GM04504 (cell line): ENCODE measurements at regions not wholly inside any gene's neighbourhood (a gene's known extent, or its start where the extent isn't known, plus 50 kb on each side); places are given as distances from the start of the nearest gene placed in this dataset.
"Not testable (repeated sequence)": the region's sequence is repeated elsewhere in the genome, so short reads cannot be mapped to it uniquely, and the experiment has no call there.

ENCODE experiments used
- DNase-seq: peaks from one replicate; pipeline ENCODE4 v3.0.0-alpha.2; 2012; ENCODE audit warnings: low read depth

DNA sequence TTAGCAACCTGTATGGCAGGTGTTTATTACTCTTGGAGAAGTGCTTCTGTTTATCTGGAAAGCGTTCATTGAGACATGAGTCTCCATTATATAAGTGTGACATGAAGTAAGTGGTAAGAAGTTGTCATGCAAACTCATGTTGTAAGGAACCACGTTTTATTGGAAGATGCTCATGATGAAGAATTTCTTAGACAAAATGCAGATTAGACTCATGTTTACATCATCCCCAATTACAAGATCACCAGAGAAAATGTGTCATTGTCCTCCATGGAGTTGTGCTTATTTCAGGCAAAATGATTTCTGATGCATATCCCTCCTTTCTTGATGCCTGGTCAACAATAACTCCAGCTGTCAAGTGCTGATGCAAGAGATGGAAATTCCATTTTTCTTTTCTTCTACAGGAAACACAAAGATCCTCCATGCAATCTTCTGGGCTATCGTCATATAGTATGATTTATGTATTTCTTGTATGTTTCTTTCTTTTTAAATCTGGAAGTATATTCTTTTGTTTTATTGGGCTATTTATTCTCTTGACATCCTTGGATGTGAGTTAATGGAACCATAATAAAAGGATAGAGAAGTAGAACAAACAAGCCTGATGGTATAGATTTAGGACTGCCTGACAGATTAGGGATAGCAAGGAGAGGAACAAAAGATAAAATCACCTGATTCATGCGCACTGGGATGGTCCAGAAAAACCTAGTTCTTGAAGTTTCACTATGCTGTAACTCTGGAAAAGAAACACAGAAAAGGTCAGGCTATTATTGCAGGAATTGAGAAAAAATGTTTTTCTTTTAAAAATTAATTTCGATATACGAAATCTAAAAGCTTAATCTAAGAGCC lies 50.7 kb upstream of the DIAPH3 start:
- no peak for DNase-seq

DNA sequence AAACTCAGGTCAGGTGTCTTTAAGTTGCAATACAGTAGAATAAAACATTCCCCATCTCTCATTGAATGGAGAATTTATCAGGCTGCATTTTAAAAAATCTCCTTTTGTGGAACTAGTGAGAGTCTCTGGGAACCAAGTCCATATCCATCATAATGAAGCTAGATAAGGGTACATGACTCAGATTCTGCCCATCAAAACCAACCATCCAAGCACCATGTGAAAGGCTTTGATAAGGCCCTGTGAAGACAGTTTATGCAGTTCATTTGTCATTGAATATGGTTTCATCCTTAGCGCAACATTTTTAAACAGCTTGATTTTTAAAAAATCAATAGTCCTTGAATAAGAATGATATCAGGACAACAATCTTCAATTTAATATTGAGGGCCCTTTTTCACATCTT lies 56.3 kb upstream of the DIAPH3 start:
- DNase-seq: no peak

- no peak for DNase-seq
Measured at GRCh38 chr13:60221581-60221980, 57.9 kb upstream of the DIAPH3 start.

DNA sequence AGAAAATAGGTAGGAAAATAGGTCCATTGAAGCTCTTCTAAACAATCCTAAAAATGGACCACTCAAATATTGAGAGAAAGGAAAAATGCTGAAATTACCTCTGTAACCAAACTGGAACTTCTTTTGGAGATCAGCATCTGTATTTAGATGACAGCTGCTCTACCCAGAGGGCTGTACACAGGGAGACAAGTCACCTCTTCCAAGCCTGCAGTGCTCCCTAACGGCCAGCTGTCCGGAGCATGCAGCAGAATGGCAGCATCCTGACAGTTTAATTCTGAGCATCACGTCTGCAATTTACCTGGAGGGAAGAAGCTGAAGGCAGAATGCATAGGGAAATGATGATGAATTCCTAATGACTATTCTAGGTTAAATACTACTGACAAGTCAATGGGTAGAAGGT lies 62.8 kb upstream of the DIAPH3 start:
- DNase-seq: no peak

- no peak for DNase-seq
Measured at GRCh38 chr13:60227158-60227557, 63.4 kb upstream of the DIAPH3 start.

- no peak for DNase-seq
Measured at GRCh38 chr13:60229708-60230272, 66.1 kb upstream of the DIAPH3 start.

- no peak for DNase-seq
Measured at GRCh38 chr13:60230593-60230992, 66.9 kb upstream of the DIAPH3 start.

DNA sequence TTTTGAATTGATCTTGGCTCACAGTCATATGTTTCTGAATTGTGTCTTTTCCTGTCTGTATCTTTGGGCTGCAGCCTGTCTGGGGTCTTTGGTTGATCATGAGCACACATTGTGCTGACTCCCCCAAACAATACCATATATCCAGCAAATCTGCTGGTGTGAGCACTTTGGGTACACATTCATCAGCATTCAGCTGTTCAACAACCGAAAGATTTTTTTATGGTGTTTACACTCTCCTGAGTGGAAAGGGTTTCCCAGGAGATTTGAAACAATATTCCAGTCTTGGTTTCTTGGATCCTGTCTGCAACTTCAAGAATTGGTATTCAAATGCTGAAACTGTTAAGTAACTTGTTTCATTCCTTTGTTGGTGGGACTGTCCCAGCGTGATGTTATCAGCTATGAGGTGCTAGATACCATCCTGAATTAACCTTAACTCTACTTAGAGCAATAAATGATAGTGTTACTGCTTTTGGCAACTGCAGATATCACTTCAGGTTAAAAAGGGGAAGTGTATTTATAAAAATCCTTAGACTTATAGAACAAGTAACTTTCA lies 78.4 kb upstream of the DIAPH3 start:
- no peak for DNase-seq

DNA sequence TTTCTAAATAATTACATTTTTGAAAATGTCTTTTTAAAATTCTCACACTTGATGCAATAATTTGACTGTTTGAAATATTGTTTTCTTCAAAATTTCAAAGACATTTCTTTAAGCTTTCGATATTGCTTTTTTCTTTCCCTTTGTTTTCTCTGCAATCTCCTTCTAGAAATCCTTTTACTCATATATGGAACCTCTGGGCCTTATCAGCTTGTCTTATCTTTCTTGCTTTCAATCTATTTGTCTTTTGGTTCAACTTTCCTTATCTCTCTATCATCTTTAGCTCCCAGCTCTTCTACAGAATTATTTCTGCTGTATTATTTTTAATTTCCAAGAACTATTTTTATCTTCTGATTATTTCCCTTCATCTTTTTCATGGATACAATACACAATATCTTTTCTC lies 80.7 kb upstream of the DIAPH3 start:
- DNase-seq: no peak

- not testable (repeated sequence) for DNase-seq
Measured at GRCh38 chr13:60251419-60251818, 87.7 kb upstream of the DIAPH3 start.

DNA sequence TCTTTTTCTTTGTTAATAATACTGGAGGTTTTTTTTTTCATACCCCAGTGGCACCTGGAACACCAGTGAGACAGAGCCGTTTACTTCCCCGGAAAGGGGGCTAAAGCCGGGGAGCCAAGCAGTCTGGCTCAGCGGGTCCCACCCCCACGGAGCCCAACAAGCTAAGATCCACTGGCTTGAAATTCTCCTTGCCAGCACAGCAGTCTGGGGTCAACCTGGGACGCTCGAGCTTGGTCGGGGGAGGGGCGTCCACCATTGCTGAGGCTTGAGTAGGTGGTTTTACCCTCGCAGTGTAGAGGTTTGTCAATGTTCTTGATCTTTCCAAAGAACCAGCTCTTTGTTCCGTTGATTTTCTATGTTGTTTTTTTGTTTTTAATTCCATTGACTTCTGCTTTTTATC lies 94.6 kb upstream of the DIAPH3 start:
- DNase-seq: no peak

DNA sequence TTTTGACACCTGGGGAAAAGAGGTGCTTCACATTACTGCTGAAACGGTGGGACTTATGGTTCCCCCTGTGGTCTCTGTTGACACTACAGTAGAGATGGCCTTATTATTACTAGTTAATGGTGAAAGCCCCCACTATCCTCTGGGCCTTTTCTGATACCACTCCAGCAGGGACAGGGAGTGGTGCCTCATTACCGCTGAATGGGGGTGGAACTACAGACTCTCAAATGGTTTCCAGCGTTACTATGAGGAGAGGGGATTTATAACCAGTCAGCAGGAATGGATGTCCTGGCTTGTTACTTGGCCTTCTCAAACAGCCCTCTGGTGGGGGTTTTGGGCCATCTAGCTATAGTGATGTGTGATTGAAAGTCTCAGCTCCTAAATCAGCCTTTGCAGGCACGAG lies 96.7 kb upstream of the DIAPH3 start:
- no peak for DNase-seq

GRCh38 chr13:60261432-60262351 lies 98.0 kb upstream of the DIAPH3 start:
- no peak for DNase-seq

GRCh38 chr13:60265566-60265965 lies 101.8 kb upstream of the DIAPH3 start:
- DNase-seq: no peak

DNA sequence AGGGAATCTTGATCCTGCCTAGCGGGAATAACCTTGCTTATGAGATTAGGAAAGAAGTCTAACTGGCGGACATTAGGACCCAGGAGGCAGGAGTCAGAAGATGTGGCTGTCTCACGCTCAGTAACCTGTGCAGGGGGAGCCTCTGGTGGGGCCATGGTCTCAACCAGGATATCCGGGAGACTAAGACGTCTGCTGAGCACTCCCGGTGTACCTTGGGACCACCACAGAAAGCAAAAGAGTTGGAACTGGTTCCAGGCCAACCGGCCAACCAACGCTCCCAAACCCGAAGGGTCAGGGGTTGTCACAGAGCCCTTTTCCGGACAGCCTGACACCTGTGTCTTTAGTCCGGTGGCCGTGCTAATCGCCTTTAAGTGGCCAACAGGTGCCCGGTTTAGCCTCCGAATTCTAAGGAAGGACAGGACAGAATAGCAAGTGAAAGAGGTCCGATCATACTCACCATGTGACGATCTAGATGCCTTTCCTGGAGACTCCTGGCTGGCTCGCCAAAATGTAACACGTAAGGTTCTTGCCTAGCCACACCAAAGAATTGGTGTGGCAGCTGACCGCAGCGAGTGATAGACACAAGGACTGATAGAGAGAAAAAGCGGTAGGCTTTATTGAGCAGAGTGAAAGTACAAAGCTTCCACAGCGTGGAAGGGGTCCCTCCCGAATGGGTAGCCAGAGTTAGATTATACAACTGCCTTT lies 103.9 kb upstream of the DIAPH3 start:
- DNase-seq: no peak

DNA sequence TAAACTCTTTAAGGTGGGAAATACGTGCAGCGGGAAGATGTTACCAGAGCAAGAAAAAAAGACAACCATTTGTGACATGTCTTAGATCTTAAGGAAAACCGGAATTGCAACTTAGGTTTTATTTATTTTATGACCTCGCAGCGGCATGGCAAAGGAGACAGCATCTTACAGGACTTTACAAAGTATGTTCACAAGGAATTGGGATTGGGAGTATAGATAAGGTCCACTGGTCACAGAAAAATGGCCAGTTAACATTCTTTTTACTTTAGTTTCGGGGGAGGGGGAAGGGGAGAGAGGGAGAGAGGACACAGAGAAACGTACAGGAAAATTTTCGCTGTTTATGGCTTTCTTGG lies 104.5 kb upstream of the DIAPH3 start:
- no peak for DNase-seq

DNA sequence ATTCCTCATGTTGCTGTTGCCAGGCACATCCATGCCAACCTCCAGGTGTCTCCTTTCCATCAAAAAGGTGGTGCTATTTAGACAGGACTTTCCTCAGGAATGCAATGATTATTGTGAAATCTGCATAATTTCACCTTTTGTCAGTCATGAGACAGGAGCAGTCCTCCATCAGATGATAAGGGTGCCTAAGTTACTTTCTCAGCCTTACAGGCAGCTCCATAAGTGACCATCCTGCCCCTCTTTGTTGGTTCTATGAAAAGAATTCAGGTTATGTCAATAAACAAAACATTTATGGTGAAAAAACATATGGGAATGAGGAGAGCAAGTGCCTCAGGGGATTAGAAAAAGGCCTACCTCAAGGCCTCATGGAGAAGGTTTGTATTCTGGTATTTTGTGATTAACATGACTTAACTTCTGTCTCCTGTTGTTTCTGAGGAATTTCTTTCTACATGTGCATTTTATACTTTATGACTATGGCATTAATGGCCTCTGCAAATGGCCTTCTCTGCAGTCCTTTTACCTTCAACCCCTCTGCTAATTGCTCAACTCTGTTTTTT lies 110.3 kb upstream of the DIAPH3 start:
- DNase-seq: no peak

DNA sequence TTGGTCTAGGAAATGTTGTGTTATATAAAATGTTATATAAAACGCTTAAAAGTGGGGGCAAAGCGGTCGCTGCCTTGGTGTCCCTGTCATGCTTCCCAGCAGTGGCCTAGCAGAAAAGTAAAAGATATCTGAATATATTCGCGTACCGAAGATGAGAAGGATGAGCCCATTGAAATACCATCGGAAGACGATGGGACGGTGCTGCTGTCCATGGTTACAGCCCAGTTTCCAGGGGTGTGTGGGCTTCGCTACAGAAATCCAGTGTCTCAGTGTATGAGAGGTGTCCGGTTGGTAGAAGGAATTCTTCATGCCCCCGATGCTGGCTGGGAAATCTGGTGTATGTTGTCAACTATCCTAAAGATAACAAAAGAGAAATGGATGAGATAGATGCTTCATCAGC lies 110.9 kb upstream of the DIAPH3 start:
- DNase-seq: no peak

GRCh38 chr13:60275208-60275607 lies 111.5 kb upstream of the DIAPH3 start:
- DNase-seq: no peak

DNA sequence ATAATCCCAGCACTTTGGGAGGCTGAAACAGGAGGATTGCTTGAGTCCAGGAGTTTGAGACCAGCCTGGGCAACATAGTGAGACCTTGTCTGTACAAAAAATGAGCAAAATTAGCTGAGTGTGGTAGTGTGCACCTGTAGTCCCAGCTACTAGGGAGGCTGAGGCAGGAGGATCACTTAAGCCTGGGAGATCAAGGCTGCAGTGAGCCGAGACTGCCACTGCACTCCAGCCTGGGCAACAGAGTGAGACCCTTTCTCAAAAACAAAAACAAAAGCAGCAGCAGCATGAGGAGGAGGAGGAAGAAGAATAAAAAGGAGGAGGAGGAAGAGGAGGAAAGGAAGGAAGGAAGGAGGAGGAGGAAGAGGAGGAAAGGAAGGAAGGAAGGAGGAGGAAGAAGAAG lies 116.5 kb upstream of the TDRD3 start:
- not testable (repeated sequence) for DNase-seq

DNA sequence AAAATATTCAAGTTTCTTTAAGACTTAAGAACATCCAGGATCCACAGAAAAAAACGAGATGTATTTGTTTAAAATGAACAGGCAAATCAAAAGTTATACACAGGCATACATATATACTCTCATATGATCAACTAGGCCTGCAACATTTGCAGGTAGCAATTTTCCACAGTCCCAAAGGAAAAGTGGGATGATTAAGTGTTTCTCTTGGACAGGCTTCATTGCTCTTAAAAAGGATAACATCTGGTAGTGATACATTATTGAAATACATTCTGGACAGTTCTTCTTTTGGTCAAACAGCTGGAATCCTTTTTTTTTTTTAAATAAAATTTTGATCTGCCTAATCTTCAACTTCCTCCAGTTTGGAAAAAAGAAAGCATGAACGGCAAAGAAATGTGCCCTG lies 114.8 kb upstream of the TDRD3 start:
- no peak for DNase-seq

GRCh38 chr13:60282708-60283107 lies 114.3 kb upstream of the TDRD3 start:
- no peak for DNase-seq
